Panc1 (cell line): ENCODE measurements at regions not wholly inside any gene's neighbourhood (a gene's known extent, or its start where the extent isn't known, plus 50 kb on each side); places are given as distances from the start of the nearest gene placed in this dataset.

Experiments
- POLR2AphosphoS5 ChIP-seq: IDR thresholded peaks from 2 replicates; pipeline ENCODE4 v1.6.1; 2012; ENCODE audit warnings: mild to moderate bottlenecking, low read depth, low read length, moderate library complexity
- SIN3A ChIP-seq: IDR thresholded peaks from 2 replicates; pipeline ENCODE4 v1.6.1; 2012; ENCODE audit warnings: low read depth, mild to moderate bottlenecking, low read length, moderate library complexity, borderline replicate concordance; ENCODE audit not compliant: insufficient read depth
- TCF7L2 ChIP-seq: IDR thresholded peaks from 2 replicates; pipeline ENCODE4 v1.6.1; 2011; ENCODE audit warnings: mild to moderate bottlenecking, low read depth, low read length, inconsistent platforms
- TF ChIP-seq, protein P1 (sequence below): fragments of 450-650 bp; IDR thresholded peaks from 2 replicates; pipeline ENCODE4 v1.5.1; 2017; ENCODE audit warnings: mild to moderate bottlenecking
- TF ChIP-seq, protein P2 (sequence below), 2 experiments: IDR thresholded peaks; 2 replicates each; pipeline ENCODE4 v1.6.1; 2011 to 2012; ENCODE audit warnings: low read depth in 2 of 2, control low read depth in 1 of 2, low read length in 1 of 2, mild to moderate bottlenecking in 1 of 2, moderate library complexity in 1 of 2; ENCODE audit not compliant: insufficient read depth in 1 of 2

DNA sequence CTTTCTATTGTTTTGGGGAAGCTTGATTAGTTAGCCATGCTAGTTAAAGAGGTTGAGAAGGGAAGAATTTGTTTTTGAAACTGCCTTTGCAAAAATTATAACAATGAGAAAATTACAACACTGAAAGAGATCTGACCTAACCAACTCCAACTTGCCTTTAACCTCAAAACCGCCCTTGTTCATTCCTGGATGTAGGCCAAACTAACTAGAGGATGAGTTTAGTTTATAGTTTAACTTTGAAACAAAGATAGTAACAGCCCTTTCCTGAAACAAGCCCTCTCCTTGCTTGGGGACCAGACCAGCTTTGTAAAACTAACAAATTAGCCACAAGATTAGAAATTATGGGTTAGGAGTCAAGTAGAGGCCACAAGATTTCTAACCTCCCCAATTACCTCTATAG lies 713.9 kb downstream of the CPS1 start:
- TF ChIP-seq, protein P1, sequence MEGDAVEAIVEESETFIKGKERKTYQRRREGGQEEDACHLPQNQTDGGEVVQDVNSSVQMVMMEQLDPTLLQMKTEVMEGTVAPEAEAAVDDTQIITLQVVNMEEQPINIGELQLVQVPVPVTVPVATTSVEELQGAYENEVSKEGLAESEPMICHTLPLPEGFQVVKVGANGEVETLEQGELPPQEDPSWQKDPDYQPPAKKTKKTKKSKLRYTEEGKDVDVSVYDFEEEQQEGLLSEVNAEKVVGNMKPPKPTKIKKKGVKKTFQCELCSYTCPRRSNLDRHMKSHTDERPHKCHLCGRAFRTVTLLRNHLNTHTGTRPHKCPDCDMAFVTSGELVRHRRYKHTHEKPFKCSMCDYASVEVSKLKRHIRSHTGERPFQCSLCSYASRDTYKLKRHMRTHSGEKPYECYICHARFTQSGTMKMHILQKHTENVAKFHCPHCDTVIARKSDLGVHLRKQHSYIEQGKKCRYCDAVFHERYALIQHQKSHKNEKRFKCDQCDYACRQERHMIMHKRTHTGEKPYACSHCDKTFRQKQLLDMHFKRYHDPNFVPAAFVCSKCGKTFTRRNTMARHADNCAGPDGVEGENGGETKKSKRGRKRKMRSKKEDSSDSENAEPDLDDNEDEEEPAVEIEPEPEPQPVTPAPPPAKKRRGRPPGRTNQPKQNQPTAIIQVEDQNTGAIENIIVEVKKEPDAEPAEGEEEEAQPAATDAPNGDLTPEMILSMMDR: no peak
- no peak for TF ChIP-seq SIN3A
- TF ChIP-seq POLR2AphosphoS5: no peak
- TF ChIP-seq, protein P2, sequence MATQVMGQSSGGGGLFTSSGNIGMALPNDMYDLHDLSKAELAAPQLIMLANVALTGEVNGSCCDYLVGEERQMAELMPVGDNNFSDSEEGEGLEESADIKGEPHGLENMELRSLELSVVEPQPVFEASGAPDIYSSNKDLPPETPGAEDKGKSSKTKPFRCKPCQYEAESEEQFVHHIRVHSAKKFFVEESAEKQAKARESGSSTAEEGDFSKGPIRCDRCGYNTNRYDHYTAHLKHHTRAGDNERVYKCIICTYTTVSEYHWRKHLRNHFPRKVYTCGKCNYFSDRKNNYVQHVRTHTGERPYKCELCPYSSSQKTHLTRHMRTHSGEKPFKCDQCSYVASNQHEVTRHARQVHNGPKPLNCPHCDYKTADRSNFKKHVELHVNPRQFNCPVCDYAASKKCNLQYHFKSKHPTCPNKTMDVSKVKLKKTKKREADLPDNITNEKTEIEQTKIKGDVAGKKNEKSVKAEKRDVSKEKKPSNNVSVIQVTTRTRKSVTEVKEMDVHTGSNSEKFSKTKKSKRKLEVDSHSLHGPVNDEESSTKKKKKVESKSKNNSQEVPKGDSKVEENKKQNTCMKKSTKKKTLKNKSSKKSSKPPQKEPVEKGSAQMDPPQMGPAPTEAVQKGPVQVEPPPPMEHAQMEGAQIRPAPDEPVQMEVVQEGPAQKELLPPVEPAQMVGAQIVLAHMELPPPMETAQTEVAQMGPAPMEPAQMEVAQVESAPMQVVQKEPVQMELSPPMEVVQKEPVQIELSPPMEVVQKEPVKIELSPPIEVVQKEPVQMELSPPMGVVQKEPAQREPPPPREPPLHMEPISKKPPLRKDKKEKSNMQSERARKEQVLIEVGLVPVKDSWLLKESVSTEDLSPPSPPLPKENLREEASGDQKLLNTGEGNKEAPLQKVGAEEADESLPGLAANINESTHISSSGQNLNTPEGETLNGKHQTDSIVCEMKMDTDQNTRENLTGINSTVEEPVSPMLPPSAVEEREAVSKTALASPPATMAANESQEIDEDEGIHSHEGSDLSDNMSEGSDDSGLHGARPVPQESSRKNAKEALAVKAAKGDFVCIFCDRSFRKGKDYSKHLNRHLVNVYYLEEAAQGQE (IDR thresholded peaks at IDR 0.05; ENCODE audit: insufficient read depth in 1 of 2, low read depth in 2 of 2, low read length in 1 of 2): no peak
- no peak for TF ChIP-seq TCF7L2
